ENCODE measurements at regions not wholly inside any gene's neighbourhood (a gene's known extent, or its start where the extent isn't known, plus 50 kb on each side); places are given as distances from the start of the nearest gene placed in this dataset.
"Not testable (repeated sequence)": the region's sequence is repeated elsewhere in the genome, so short reads cannot be mapped to it uniquely, and the experiment has no call there.

- DNase-seq (ENCODE audit: insufficient read length, low spot score) (no peak), FAIRE-seq (no peak)
- no peak for TF ChIP-seq CTCF (IDR thresholded peaks at IDR 0.05; ENCODE audit: insufficient read depth, missing control alignments)
Observed at GRCh38 chr6:8809662-8810061, 374.3 kb upstream of the SLC35B3 start.

GRCh38 chr6:8803181-8803760, 367.9 kb upstream of the SLC35B3 start:
- FAIRE-seq (no peak), DNase-seq (ENCODE audit: insufficient read length, low spot score) (no peak)
- no peak for TF ChIP-seq CTCF (IDR thresholded peaks at IDR 0.05; ENCODE audit: insufficient read depth, missing control alignments)

GRCh38 chr6:8802397-8802796, 367.1 kb upstream of the SLC35B3 start:
- not testable (repeated sequence) for DNase-seq (ENCODE audit: insufficient read length, low spot score); FAIRE-seq

GRCh38 chr6:8794420-8794819, 359.1 kb upstream of the SLC35B3 start:
- DNase-seq (ENCODE audit: insufficient read length, low spot score) (no peak), FAIRE-seq (no peak)

GRCh38 chr6:8789878-8790277, 354.5 kb upstream of the SLC35B3 start:
- DNase-seq (ENCODE audit: insufficient read length, low spot score) (no peak), FAIRE-seq (no peak)
- no peak for TF ChIP-seq CTCF (IDR thresholded peaks at IDR 0.05; ENCODE audit: insufficient read depth, missing control alignments)

More at GRCh38 chr6:8794420-8794819, 359.1 kb upstream of the SLC35B3 start:
- TF ChIP-seq CTCF (IDR thresholded peaks at IDR 0.05; ENCODE audit: insufficient read depth, missing control alignments), result no peak

GRCh38 chr6:8785223-8785622, 349.9 kb upstream of the SLC35B3 start:
- no peak for DNase-seq (ENCODE audit: insufficient read length, low spot score)
- no peak for FAIRE-seq
- TF ChIP-seq CTCF (IDR thresholded peaks at IDR 0.05; ENCODE audit: insufficient read depth, missing control alignments), result no peak

- DNase-seq (ENCODE audit: insufficient read length, low spot score) (no peak), FAIRE-seq (no peak)
- no peak for TF ChIP-seq CTCF (IDR thresholded peaks at IDR 0.05; ENCODE audit: insufficient read depth, missing control alignments)
Observed at GRCh38 chr6:8783191-8783590, 347.8 kb upstream of the SLC35B3 start.

GRCh38 chr6:8780653-8781052, 345.3 kb upstream of the SLC35B3 start:
- DNase-seq (ENCODE audit: insufficient read length, low spot score) (no peak), FAIRE-seq (no peak)
- no peak for TF ChIP-seq CTCF (IDR thresholded peaks at IDR 0.05; ENCODE audit: insufficient read depth, missing control alignments)

Measured in D721Med (cell line).